Large intestine (tissue), 3 donors: ENCODE measurements at regions not wholly inside any gene's neighbourhood (a gene's known extent, or its start where the extent isn't known, plus 50 kb on each side); places are given as distances from the start of the nearest gene placed in this dataset.

Experiments used
- DNase-seq, 2 donors: peaks; one replicate each; pipeline versions ENCODE4 v3.0.0 to v3.0.0-alpha.2; 2013
- H3K27ac ChIP-seq: one replicate; pipeline ENCODE4 v1.5.1; 2013; ENCODE audit warnings: low read length
- H3K27me3 ChIP-seq: 2 replicates; pipeline ENCODE4 v1.6.1; 2013; ENCODE audit warnings: low read length; ENCODE audit not compliant: control insufficient read depth, insufficient read depth
- H3K36me3 ChIP-seq: 2 replicates; pipeline ENCODE4 v1.6.1; 2013; ENCODE audit warnings: low read length; ENCODE audit not compliant: control insufficient read depth, insufficient read depth
- H3K4me1 ChIP-seq: one replicate; pipeline ENCODE4 v1.6.1; 2013; ENCODE audit warnings: low read length; ENCODE audit not compliant: control insufficient read depth, insufficient read depth
- H3K4me3 ChIP-seq: one replicate; pipeline ENCODE4 v1.5.1; 2013; ENCODE audit warnings: low read length
- H3K9me3 ChIP-seq: one replicate; pipeline ENCODE4 v1.6.1; 2013; ENCODE audit warnings: mild to moderate bottlenecking, low read depth, low read length, moderate library complexity; ENCODE audit not compliant: control insufficient read depth
- WGBS: methylation state at CpG from one replicate; pipeline ENCODE4 v1.1.5; 2013; ENCODE audit warnings: low lambda C conversion rate; ENCODE audit not compliant: insufficient coverage; 5-methylcytosine and 5-hydroxymethylcytosine counted together

GRCh38 chr10:33715303-33715975 lies 381.0 kb upstream of the NRP1 start:
- Histone ChIP-seq H3K4me3 (no peak overlapping the region), H3K4me1 (no peaks in the 10 kb centered on the region), H3K36me3 (no peaks in the 10 kb centered on the region), H3K9me3 (no peaks in the 10 kb centered on the region), H3K27me3 (no peaks in the 10 kb centered on the region), H3K27ac (no peak overlapping the region)
- WGBS = 80% methylated on average over 2 of the region's 16 CpGs
- no peak for DNase-seq

GRCh38 chr10:33712825-33713224 lies 378.4 kb upstream of the NRP1 start:
- DNase-seq = no peak
- H3K27me3 ChIP-seq = no peaks in the 10 kb centered on the region
- WGBS = no CpG with 5 or more reads among the region's 7 CpGs
- H3K27ac ChIP-seq = no peak overlapping the region
- H3K36me3 ChIP-seq = no peaks in the 10 kb centered on the region
- no peaks in the 10 kb centered on the region for H3K4me1 ChIP-seq
- H3K9me3 ChIP-seq = no peaks in the 10 kb centered on the region
- no peak overlapping the region for H3K4me3 ChIP-seq

- Histone ChIP-seq H3K27ac (no peak overlapping the region), H3K4me3 (no peak overlapping the region), H3K36me3 (no peaks in the 10 kb centered on the region), H3K4me1 (no peaks in the 10 kb centered on the region), H3K27me3 (no peaks in the 10 kb centered on the region), H3K9me3 (no peaks in the 10 kb centered on the region)
- no CpG with 5 or more reads among the region's 5 CpGs for WGBS
- no peak for DNase-seq
These were observed 375.5 kb upstream of the NRP1 start for GRCh38 chr10:33710006-33710405.

- Histone ChIP-seq H3K27ac (no peak overlapping the region), H3K36me3 (no peaks in the 10 kb centered on the region), H3K4me3 (no peak overlapping the region), H3K4me1 (no peaks in the 10 kb centered on the region), H3K9me3 (no peaks in the 10 kb centered on the region), H3K27me3 (no peaks in the 10 kb centered on the region)
- WGBS = 100% methylated on average over 1 of the region's 4 CpGs
- DNase-seq = no peak
These were observed 374.7 kb upstream of the NRP1 start for GRCh38 chr10:33709008-33709753.

GRCh38 chr10:33708561-33708960 lies 374.1 kb upstream of the NRP1 start:
- Histone ChIP-seq H3K36me3 (no peaks in the 10 kb centered on the region), H3K4me1 (no peaks in the 10 kb centered on the region), H3K27ac (no peak overlapping the region), H3K27me3 (no peaks in the 10 kb centered on the region), H3K9me3 (no peaks in the 10 kb centered on the region), H3K4me3 (no peak overlapping the region)
- no CpG with 5 or more reads among the region's 5 CpGs for WGBS
- DNase-seq = no peak

- H3K4me1 ChIP-seq = no peaks in the 10 kb centered on the region
- no peak overlapping the region for H3K4me3 ChIP-seq
- no peak for DNase-seq
- no peaks in the 10 kb centered on the region for H3K27me3 ChIP-seq
- no peak overlapping the region for H3K27ac ChIP-seq
- H3K9me3 ChIP-seq = no peaks in the 10 kb centered on the region
- WGBS = no CpG with 5 or more reads among the region's 1 CpG
- no peaks in the 10 kb centered on the region for H3K36me3 ChIP-seq
These were observed 372.3 kb upstream of the NRP1 start for GRCh38 chr10:33706746-33707145.

- Histone ChIP-seq H3K9me3 (no peaks in the 10 kb centered on the region), H3K4me1 (no peaks in the 10 kb centered on the region), H3K27ac (no peak overlapping the region), H3K4me3 (no peak overlapping the region), H3K27me3 (no peaks in the 10 kb centered on the region), H3K36me3 (no peaks in the 10 kb centered on the region)
- WGBS = no CpG with 5 or more reads among the region's 3 CpGs
- DNase-seq = no peak
These were observed 371.7 kb upstream of the NRP1 start for GRCh38 chr10:33706191-33706590.

- Histone ChIP-seq H3K4me3 (no peak overlapping the region), H3K27me3 (no peaks in the 10 kb centered on the region), H3K4me1 (no peaks in the 10 kb centered on the region), H3K27ac (no peak overlapping the region), H3K36me3 (no peaks in the 10 kb centered on the region), H3K9me3 (no peaks in the 10 kb centered on the region)
- no peak for DNase-seq
- WGBS = 83% methylated on average over 1 of the region's 4 CpGs
These were observed 369.9 kb upstream of the NRP1 start for GRCh38 chr10:33704214-33704830.

- no peaks in the 10 kb centered on the region for H3K36me3 ChIP-seq
- no peaks in the 10 kb centered on the region for H3K9me3 ChIP-seq
- H3K4me3 ChIP-seq = no peak overlapping the region
- H3K27ac ChIP-seq = no peak overlapping the region
- no peaks in the 10 kb centered on the region for H3K27me3 ChIP-seq
- DNase-seq = no peak
- WGBS = no CpG with 5 or more reads among the region's 7 CpGs
- H3K4me1 ChIP-seq = no peaks in the 10 kb centered on the region
These were observed 369.2 kb upstream of the NRP1 start for GRCh38 chr10:33703501-33704213.

- Histone ChIP-seq H3K36me3 (no peaks in the 10 kb centered on the region), H3K4me1 (no peaks in the 10 kb centered on the region), H3K9me3 (no peaks in the 10 kb centered on the region), H3K27me3 (no peaks in the 10 kb centered on the region), H3K4me3 (no peak overlapping the region), H3K27ac (no peak overlapping the region)
- no peak for DNase-seq
These were observed 363.6 kb upstream of the NRP1 start for GRCh38 chr10:33698033-33698432.
